ENCODE measurements at regions not wholly inside any gene's neighbourhood (a gene's known extent, or its start where the extent isn't known, plus 50 kb on each side); places are given as distances from the start of the nearest gene placed in this dataset.
"Not testable (repeated sequence)": the region's sequence is repeated elsewhere in the genome, so short reads cannot be mapped to it uniquely, and the experiment has no call there.

GRCh38 chr2:13669607-13670006, 952.9 kb downstream of the TRIB2 start:
- Histone ChIP-seq H3K27ac (ENCODE audit: low read length) (no peak overlapping the region), H3K4me2 (ENCODE audit: low read depth, low read length) (no peak overlapping the region), H2AFZ (ENCODE audit: low read length) (no peak overlapping the region), H3K4me3 (ENCODE audit: low read length) (no peak overlapping the region), H3K9me3 (replicated peaks; ENCODE audit: insufficient read depth, low read length) (no peaks in the 10 kb centered on the region; the same call in 1 of the 2 replicates), H3K9me2 (replicated peaks; ENCODE audit: insufficient read depth, low read length) (no peaks in the 10 kb centered on the region), H3K4me1 (ENCODE audit: low read length) (peaks cover 14% of the 10 kb centered on the region), H3F3A (ENCODE audit: insufficient read depth, low read length) (peaks cover 3% of the 10 kb centered on the region; the same call in 1 of the 2 replicates), H3K27me3 (replicated peaks; ENCODE audit: insufficient read depth, low read length) (peaks cover 5% of the 10 kb centered on the region; the same call in 1 of the 2 replicates), H4K20me1 (ENCODE audit: insufficient read depth, low read length) (no peaks in the 10 kb centered on the region), H3K36me3 (replicated peaks; ENCODE audit: insufficient read depth, low read length) (no peaks in the 10 kb centered on the region), H3K79me2 (ENCODE audit: low read length) (no peaks in the 10 kb centered on the region), H3K9ac (ENCODE audit: low read length) (no peak overlapping the region)
- DNase-seq = no peak
- TF ChIP-seq EZH2phosphoT487 (IDR thresholded peaks at IDR 0.05; ENCODE audit: low read length) (no peak), CTCF (IDR thresholded peaks at IDR 0.05; ENCODE audit: low read length) (no peak), EZH2 (optimal IDR thresholded peaks at IDR 0.05; ENCODE audit: low read depth, low read length) (no peak)

GRCh38 chr2:13673821-13674220, 957.1 kb downstream of the TRIB2 start:
- H3K9me3 ChIP-seq (replicated peaks; ENCODE audit: insufficient read depth, low read length); H3K4me2 ChIP-seq (ENCODE audit: low read depth, low read length); H3K4me3 ChIP-seq (ENCODE audit: low read length); H3K4me1 ChIP-seq (ENCODE audit: low read length); DNase-seq; H3K27ac ChIP-seq (ENCODE audit: low read length); H3K27me3 ChIP-seq (replicated peaks; ENCODE audit: insufficient read depth, low read length); H3K36me3 ChIP-seq (replicated peaks; ENCODE audit: insufficient read depth, low read length); H2AFZ ChIP-seq (ENCODE audit: low read length); H3K79me2 ChIP-seq (ENCODE audit: low read length); H3K9me2 ChIP-seq (replicated peaks; ENCODE audit: insufficient read depth, low read length); H4K20me1 ChIP-seq (ENCODE audit: insufficient read depth, low read length); H3K9ac ChIP-seq (ENCODE audit: low read length); H3F3A ChIP-seq (ENCODE audit: insufficient read depth, low read length): not testable (repeated sequence)

DNA sequence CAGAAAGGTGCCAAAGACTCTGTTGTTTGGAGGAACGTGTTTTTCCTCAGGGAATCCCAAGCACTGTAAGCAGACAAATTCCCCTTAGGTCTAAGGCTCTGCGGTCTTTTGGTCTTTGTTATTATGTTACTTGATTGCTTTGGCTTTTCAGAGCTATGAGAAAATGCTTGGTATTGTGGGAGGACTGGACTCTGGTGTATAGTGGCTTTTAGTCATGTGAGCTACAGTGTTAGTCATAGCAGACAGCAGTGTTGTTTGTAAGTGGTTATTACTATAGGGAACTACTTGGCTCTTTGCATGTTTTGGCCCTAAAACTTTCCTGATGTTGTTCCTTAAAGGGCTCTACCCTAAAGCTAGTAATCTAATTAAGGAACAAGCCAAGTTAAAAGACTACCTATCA, 956.2 kb upstream of the LRATD1 start:
- Histone ChIP-seq H3K4me1 (ENCODE audit: low read length) (no peaks in the 10 kb centered on the region), H3K79me2 (ENCODE audit: low read length) (no peaks in the 10 kb centered on the region), H3K4me3 (ENCODE audit: low read length) (no peak overlapping the region), H3K9ac (ENCODE audit: low read length) (no peak overlapping the region), H3K27ac (ENCODE audit: low read length) (no peak overlapping the region), H3F3A (ENCODE audit: insufficient read depth, low read length) (no peaks in the 10 kb centered on the region), H3K27me3 (replicated peaks; ENCODE audit: insufficient read depth, low read length) (no peaks in the 10 kb centered on the region), H4K20me1 (ENCODE audit: insufficient read depth, low read length) (no peaks in the 10 kb centered on the region), H3K9me3 (replicated peaks; ENCODE audit: insufficient read depth, low read length) (no peaks in the 10 kb centered on the region), H3K4me2 (ENCODE audit: low read depth, low read length) (no peak overlapping the region), H2AFZ (ENCODE audit: low read length) (no peak overlapping the region), H3K9me2 (replicated peaks; ENCODE audit: insufficient read depth, low read length) (no peaks in the 10 kb centered on the region), H3K36me3 (replicated peaks; ENCODE audit: insufficient read depth, low read length) (no peaks in the 10 kb centered on the region)
- TF ChIP-seq EZH2 (optimal IDR thresholded peaks at IDR 0.05; ENCODE audit: low read depth, low read length) (no peak), EZH2phosphoT487 (IDR thresholded peaks at IDR 0.05; ENCODE audit: low read length) (no peak)
- DNase-seq = no peak

- no peaks in the 10 kb centered on the region for H3K27me3 ChIP-seq (replicated peaks; ENCODE audit: insufficient read depth, low read length)
- no peaks in the 10 kb centered on the region for H3F3A ChIP-seq (ENCODE audit: insufficient read depth, low read length)
- no peak overlapping the region for H2AFZ ChIP-seq (ENCODE audit: low read length)
- no peak overlapping the region for H3K27ac ChIP-seq (ENCODE audit: low read length)
- no peak overlapping the region for H3K4me2 ChIP-seq (ENCODE audit: low read depth, low read length)
- no peak for DNase-seq
- H3K9me3 ChIP-seq (replicated peaks; ENCODE audit: insufficient read depth, low read length) = no peaks in the 10 kb centered on the region
- H4K20me1 ChIP-seq (ENCODE audit: insufficient read depth, low read length) = no peaks in the 10 kb centered on the region
- no peaks in the 10 kb centered on the region for H3K9me2 ChIP-seq (replicated peaks; ENCODE audit: insufficient read depth, low read length)
- no peak overlapping the region for H3K4me3 ChIP-seq (ENCODE audit: low read length)
- TF ChIP-seq EZH2phosphoT487 (IDR thresholded peaks at IDR 0.05; ENCODE audit: low read length) (no peak), CTCF (IDR thresholded peaks at IDR 0.05; ENCODE audit: low read length) (no peak), EZH2 (optimal IDR thresholded peaks at IDR 0.05; ENCODE audit: low read depth, low read length) (no peak)
- no peaks in the 10 kb centered on the region for H3K79me2 ChIP-seq (ENCODE audit: low read length)
- no peaks in the 10 kb centered on the region for H3K36me3 ChIP-seq (replicated peaks; ENCODE audit: insufficient read depth, low read length)
- H3K9ac ChIP-seq (ENCODE audit: low read length) = no peak overlapping the region
- peaks cover 4% of the 10 kb centered on the region; the same call in 1 of the 2 replicates for H3K4me1 ChIP-seq (ENCODE audit: low read length)
Observed at GRCh38 chr2:13681936-13682335, 950.6 kb upstream of the LRATD1 start.
